ENCODE measurements at regions not wholly inside any gene's neighbourhood (a gene's known extent, or its start where the extent isn't known, plus 50 kb on each side); places are given as distances from the start of the nearest gene placed in this dataset.

DNA sequence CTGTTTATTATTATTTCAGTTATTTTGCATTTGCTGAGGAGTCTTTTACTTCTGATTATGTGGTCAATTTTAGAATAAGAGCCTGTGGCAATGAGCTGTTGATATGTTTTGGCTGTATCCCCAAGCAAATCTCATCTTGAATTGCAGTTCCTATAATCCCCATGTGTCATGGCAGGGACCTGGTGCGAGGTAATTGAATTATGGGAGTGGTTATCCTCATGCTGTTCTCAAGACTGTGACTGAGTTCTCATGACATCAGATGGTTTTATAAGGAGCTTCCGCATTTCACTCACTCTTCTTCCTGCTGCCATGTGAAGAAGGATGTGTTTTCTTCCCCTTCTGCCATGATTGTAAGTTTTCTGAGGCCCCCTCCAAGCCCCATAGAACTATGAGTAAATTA is 114.9 kb upstream of the SLCO6A1 start:
- Mint-ChIP-seq H3K9me3 (ENCODE audit: unreplicated experiment) (no peaks in the 10 kb centered on the region), H3K4me3 (ENCODE audit: unreplicated experiment) (no peak overlapping the region), H3K27me3 (ENCODE audit: low read depth, unreplicated experiment) (no peaks in the 10 kb centered on the region), H3K36me3 (ENCODE audit: low read depth, unreplicated experiment) (no peaks in the 10 kb centered on the region), H3K4me1 (ENCODE audit: low read depth, unreplicated experiment) (no peaks in the 10 kb centered on the region), H3K27ac (ENCODE audit: unreplicated experiment) (no peak overlapping the region)
- TF ChIP-seq EZH2 (IDR thresholded peaks at IDR 0.05; ENCODE audit: insufficient read depth, low read length): no peak
- TF ChIP-seq CTCF (IDR thresholded peaks at IDR 0.05; ENCODE audit: insufficient read depth, low read depth, low read length): no peak
- Histone ChIP-seq H3K4me2 (ENCODE audit: low read length) (no peak overlapping the region), H3K9ac (ENCODE audit: low read length) (no peak overlapping the region), H3K4me3 (ENCODE audit: insufficient read depth, low read depth, low read length) (no peak overlapping the region), H3K27ac (ENCODE audit: low read depth, low read length) (no peak overlapping the region), H3K36me3 (ENCODE audit: insufficient read depth, low read length) (no peaks in the 10 kb centered on the region), H3K4me1 (ENCODE audit: insufficient read depth, low read length) (no peaks in the 10 kb centered on the region), H3K79me2 (ENCODE audit: insufficient read depth, low read length) (no peaks in the 10 kb centered on the region), H2AFZ (ENCODE audit: low read depth, low read length) (no peak overlapping the region), H3K9me3 (ENCODE audit: insufficient read depth, low read depth, low read length) (no peaks in the 10 kb centered on the region), H3K27me3 (ENCODE audit: insufficient read depth, low read length) (no peaks in the 10 kb centered on the region), H4K20me1 (ENCODE audit: insufficient read depth, low read length) (no peaks in the 10 kb centered on the region)
- DNase-seq (ENCODE audit: low read depth) (no peak), FAIRE-seq (no peak)

DNA sequence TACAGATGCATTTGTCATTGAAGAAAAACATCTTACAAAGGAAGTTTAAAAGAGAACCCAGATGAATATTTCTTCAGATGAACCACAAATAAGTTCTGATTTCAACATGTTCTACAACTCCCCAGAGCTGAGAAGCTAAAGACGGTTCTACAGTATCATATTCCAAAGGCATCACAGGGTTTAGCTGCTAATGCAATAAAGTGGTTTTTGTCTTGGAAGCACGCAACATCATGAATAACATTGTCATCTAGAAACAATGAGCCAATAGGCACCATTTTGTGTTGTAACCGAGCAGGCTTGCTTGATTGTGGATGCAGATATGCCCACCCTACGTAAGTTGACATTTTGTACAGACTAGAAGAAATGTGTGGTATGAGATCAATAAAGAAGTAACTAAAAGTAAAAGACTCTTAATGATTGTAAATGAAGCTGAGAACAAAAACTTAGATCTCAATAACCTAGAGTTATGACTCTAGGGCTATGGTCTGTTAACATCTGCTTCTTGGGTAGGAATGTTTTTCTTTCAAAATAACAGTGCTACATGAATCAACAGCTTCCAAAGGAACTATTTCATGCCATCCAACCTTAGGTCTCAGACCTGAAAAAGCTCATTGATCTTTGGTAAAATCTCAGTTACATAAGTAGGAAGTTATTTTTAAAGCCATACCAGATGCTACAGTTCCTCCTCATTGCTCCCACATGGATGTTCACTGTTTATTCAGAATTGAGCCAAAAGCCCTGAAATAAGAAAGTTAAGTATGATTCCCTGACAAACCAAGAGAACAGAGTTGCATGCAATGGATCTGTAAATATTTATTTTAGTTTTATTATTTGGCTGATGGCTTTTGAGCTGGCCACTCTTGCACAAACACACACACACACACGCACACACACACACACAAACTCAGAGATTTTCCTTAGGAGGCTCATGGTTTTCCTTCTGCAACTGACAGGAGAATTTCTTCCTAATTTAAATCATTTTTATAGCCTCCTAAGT is 118.7 kb upstream of the SLCO6A1 start:
- Histone ChIP-seq H4K20me1 (ENCODE audit: insufficient read depth, low read length) (no peaks in the 10 kb centered on the region), H3K4me2 (ENCODE audit: low read length) (no peak overlapping the region), H3K9me3 (ENCODE audit: insufficient read depth, low read depth, low read length) (peaks cover 4% of the 10 kb centered on the region), H3K27ac (ENCODE audit: low read depth, low read length) (no peak overlapping the region), H3K4me1 (ENCODE audit: insufficient read depth, low read length) (no peaks in the 10 kb centered on the region), H3K36me3 (ENCODE audit: insufficient read depth, low read length) (no peaks in the 10 kb centered on the region), H2AFZ (ENCODE audit: low read depth, low read length) (no peak overlapping the region), H3K27me3 (ENCODE audit: insufficient read depth, low read length) (no peaks in the 10 kb centered on the region), H3K9ac (ENCODE audit: low read length) (no peak overlapping the region), H3K79me2 (ENCODE audit: insufficient read depth, low read length) (no peaks in the 10 kb centered on the region), H3K4me3 (ENCODE audit: insufficient read depth, low read depth, low read length) (no peak overlapping the region)
- TF ChIP-seq EZH2 (IDR thresholded peaks at IDR 0.05; ENCODE audit: insufficient read depth, low read length) (no peak), CTCF (IDR thresholded peaks at IDR 0.05; ENCODE audit: insufficient read depth, low read depth, low read length) (no peak)
- Mint-ChIP-seq H3K4me3 (ENCODE audit: unreplicated experiment) (no peak overlapping the region), H3K27ac (ENCODE audit: unreplicated experiment) (no peak overlapping the region), H3K9me3 (ENCODE audit: unreplicated experiment) (peaks cover 2% of the 10 kb centered on the region), H3K27me3 (ENCODE audit: low read depth, unreplicated experiment) (no peaks in the 10 kb centered on the region), H3K36me3 (ENCODE audit: low read depth, unreplicated experiment) (no peaks in the 10 kb centered on the region), H3K4me1 (ENCODE audit: low read depth, unreplicated experiment) (no peaks in the 10 kb centered on the region)
- DNase-seq (ENCODE audit: low read depth) (no peak), FAIRE-seq (no peak)

DNA sequence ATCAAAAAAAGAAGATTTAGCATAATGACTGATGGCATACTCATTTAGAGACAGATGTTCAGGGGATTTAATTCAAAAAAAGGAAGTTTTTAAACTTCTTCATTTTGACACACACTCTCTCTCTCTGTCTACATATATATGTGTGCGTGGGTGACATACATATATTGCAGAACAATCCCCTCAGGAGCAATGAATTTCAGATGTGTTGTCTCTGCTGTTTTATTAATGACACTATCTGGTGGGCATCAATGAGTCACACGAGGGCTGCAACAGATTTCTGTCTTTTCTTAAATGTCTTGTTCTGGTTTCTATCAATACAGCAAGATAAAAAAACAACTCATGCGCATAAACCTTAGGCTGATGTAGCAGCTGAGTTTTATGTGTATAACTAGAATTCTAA is 123.5 kb upstream of the SLCO6A1 start:
- no peaks in the 10 kb centered on the region for H4K20me1 ChIP-seq (ENCODE audit: insufficient read depth, low read length)
- peaks cover 4% of the 10 kb centered on the region for H3K4me1 Mint-ChIP-seq (ENCODE audit: low read depth, unreplicated experiment)
- no peaks in the 10 kb centered on the region for H3K36me3 ChIP-seq (ENCODE audit: insufficient read depth, low read length)
- H3K9me3 Mint-ChIP-seq (ENCODE audit: unreplicated experiment): peaks cover 2% of the 10 kb centered on the region
- no peak for TF ChIP-seq CTCF (IDR thresholded peaks at IDR 0.05; ENCODE audit: insufficient read depth, low read depth, low read length)
- no peak for TF ChIP-seq EZH2 (IDR thresholded peaks at IDR 0.05; ENCODE audit: insufficient read depth, low read length)
- H3K4me2 ChIP-seq (ENCODE audit: low read length): no peak overlapping the region
- H3K27me3 Mint-ChIP-seq (ENCODE audit: low read depth, unreplicated experiment): no peaks in the 10 kb centered on the region
- H3K9me3 ChIP-seq (ENCODE audit: insufficient read depth, low read depth, low read length): peaks cover 4% of the 10 kb centered on the region
- no peaks in the 10 kb centered on the region for H3K36me3 Mint-ChIP-seq (ENCODE audit: low read depth, unreplicated experiment)
- H3K27ac Mint-ChIP-seq (ENCODE audit: unreplicated experiment): no peak overlapping the region
- FAIRE-seq (no peak), DNase-seq (ENCODE audit: low read depth) (no peak)
- no peak overlapping the region for H3K4me3 Mint-ChIP-seq (ENCODE audit: unreplicated experiment)
- H3K27me3 ChIP-seq (ENCODE audit: insufficient read depth, low read length): no peaks in the 10 kb centered on the region
- no peak overlapping the region for H2AFZ ChIP-seq (ENCODE audit: low read depth, low read length)
- H3K27ac ChIP-seq (ENCODE audit: low read depth, low read length): no peak overlapping the region
- H3K4me3 ChIP-seq (ENCODE audit: insufficient read depth, low read depth, low read length): no peak overlapping the region
- no peak overlapping the region for H3K9ac ChIP-seq (ENCODE audit: low read length)
- H3K4me1 ChIP-seq (ENCODE audit: insufficient read depth, low read length): peaks cover 4% of the 10 kb centered on the region
- no peaks in the 10 kb centered on the region for H3K79me2 ChIP-seq (ENCODE audit: insufficient read depth, low read length)
